IPS-18a (cell line): ENCODE measurements at regions not wholly inside any gene's neighbourhood (a gene's known extent, or its start where the extent isn't known, plus 50 kb on each side); places are given as distances from the start of the nearest gene placed in this dataset.

Experiments
- H3K27ac ChIP-seq: one replicate; pipeline ENCODE4 v1.5.1; 2013; ENCODE audit warnings: low read length
- H3K27me3 ChIP-seq: one replicate; pipeline ENCODE4 v1.6.1; 2013; ENCODE audit warnings: mild to moderate bottlenecking, low read length; ENCODE audit not compliant: control insufficient read depth, insufficient read depth
- H3K36me3 ChIP-seq: one replicate; pipeline ENCODE4 v1.6.1; 2013; ENCODE audit warnings: low read depth, low read length; ENCODE audit not compliant: control insufficient read depth
- H3K4me1 ChIP-seq: one replicate; pipeline ENCODE4 v1.6.1; 2013; ENCODE audit warnings: low read depth, low read length; ENCODE audit not compliant: control insufficient read depth
- H3K4me3 ChIP-seq: one replicate; pipeline ENCODE4 v1.5.1; 2013; ENCODE audit warnings: low read length
- H3K9ac ChIP-seq: one replicate; pipeline ENCODE4 v1.6.1; 2013; ENCODE audit warnings: mild to moderate bottlenecking, low read length, moderate library complexity
- H3K9me3 ChIP-seq: one replicate; pipeline ENCODE4 v1.6.1; 2013; ENCODE audit warnings: low read depth, low read length; ENCODE audit not compliant: control insufficient read depth

GRCh38 chr2:176681584-176682115 is 412.4 kb downstream of the MTX2 start:
- no peak overlapping the region for H3K4me3 ChIP-seq

GRCh38 chr2:176682278-176682677 is 413.0 kb downstream of the MTX2 start:
- Histone ChIP-seq H3K9ac (no peak overlapping the region), H3K4me3 (no peak overlapping the region), H3K4me1 (peaks cover 17% of the 10 kb centered on the region), H3K9me3 (no peaks in the 10 kb centered on the region), H3K36me3 (no peaks in the 10 kb centered on the region), H3K27me3 (no peaks in the 10 kb centered on the region), H3K27ac (no peak overlapping the region)

More at GRCh38 chr2:176681584-176682115, 412.4 kb downstream of the MTX2 start:
- H3K9ac ChIP-seq = no peak overlapping the region
- no peaks in the 10 kb centered on the region for H3K9me3 ChIP-seq
- no peak overlapping the region for H3K27ac ChIP-seq
- no peaks in the 10 kb centered on the region for H3K27me3 ChIP-seq
- H3K36me3 ChIP-seq = no peaks in the 10 kb centered on the region
- H3K4me1 ChIP-seq = peaks cover 17% of the 10 kb centered on the region

DNA sequence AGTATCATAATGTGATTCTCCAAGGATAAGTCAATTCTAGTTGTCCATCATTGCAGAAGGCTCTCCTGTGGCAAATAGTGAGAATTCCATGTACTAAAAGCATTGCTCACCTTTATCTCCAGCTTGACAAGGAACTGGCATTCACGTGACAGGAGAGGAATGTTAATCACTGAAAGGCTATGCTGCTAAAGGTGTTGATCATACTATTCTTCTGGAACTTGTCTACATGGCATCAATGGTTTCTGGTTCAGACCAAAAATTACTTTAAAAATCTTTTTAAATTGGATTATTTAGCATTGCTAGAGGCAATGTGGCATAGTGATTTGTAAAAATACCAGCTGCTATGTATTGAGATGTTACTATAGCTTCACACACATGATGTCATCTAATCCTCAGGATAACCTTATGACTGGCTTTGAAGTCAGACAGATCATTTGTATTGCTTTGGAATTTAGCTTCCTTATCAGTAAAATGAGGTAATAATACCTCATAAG is 414.4 kb downstream of the MTX2 start:
- H3K9me3 ChIP-seq = no peaks in the 10 kb centered on the region
- no peak overlapping the region for H3K4me3 ChIP-seq
- no peaks in the 10 kb centered on the region for H3K36me3 ChIP-seq
- H3K27ac ChIP-seq = no peak overlapping the region
- no peak overlapping the region for H3K9ac ChIP-seq
- peaks cover 17% of the 10 kb centered on the region for H3K4me1 ChIP-seq
- no peaks in the 10 kb centered on the region for H3K27me3 ChIP-seq

DNA sequence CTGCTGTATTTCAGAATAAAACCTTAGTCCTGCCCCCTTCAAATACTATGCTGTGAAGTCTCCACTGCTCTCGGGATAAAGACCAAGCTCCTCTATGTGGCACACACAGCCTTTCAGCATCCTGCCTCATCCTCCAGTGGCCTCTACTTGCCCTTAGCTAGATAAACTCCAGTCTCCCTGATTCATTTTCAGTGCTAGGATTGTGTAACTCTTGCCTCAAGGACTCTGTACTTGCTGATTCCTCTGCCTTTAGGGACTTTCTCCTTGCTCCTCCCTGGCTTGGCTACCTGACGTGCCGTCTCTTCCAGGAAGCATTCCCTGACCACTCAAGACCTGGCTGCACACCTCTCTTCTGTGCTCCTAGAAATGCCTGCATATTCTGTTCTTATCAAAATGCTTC is 416.7 kb downstream of the MTX2 start:
- Histone ChIP-seq H3K36me3 (no peaks in the 10 kb centered on the region), H3K27ac (no peak overlapping the region), H3K4me3 (no peak overlapping the region), H3K9ac (no peak overlapping the region), H3K4me1 (no peaks in the 10 kb centered on the region), H3K27me3 (no peaks in the 10 kb centered on the region), H3K9me3 (no peaks in the 10 kb centered on the region)

GRCh38 chr2:176686328-176686727 is 417.1 kb downstream of the MTX2 start:
- H3K27me3 ChIP-seq = no peaks in the 10 kb centered on the region
- no peaks in the 10 kb centered on the region for H3K36me3 ChIP-seq
- H3K4me3 ChIP-seq = no peak overlapping the region
- H3K4me1 ChIP-seq = no peaks in the 10 kb centered on the region
- H3K9me3 ChIP-seq = no peaks in the 10 kb centered on the region
- H3K27ac ChIP-seq = no peak overlapping the region
- H3K9ac ChIP-seq = no peak overlapping the region

DNA sequence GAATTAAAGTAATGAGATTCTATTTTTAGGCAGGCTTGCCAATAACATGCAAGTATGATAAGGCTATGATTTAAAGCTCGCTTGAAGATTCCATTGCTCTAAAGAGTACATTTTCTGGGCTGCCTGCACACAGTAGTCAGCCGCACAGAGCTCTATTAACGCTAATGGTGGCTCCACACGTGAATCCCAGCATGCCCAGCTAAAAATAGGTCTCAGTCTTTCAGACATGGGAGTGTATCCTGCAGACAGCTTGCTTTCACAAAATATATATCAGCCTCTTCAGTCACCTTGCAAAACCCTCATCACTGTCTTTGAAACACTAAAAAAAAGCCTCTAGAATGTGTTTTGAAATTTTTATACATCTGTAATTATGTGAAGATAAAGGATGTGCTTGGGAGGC is 418.1 kb downstream of the MTX2 start:
- H3K9ac ChIP-seq = no peak overlapping the region

GRCh38 chr2:176687944-176688343 is 418.7 kb downstream of the MTX2 start:
- Histone ChIP-seq H3K4me1 (no peaks in the 10 kb centered on the region), H3K27me3 (no peaks in the 10 kb centered on the region), H3K9ac (no peak overlapping the region), H3K27ac (no peak overlapping the region), H3K36me3 (no peaks in the 10 kb centered on the region), H3K9me3 (no peaks in the 10 kb centered on the region), H3K4me3 (no peak overlapping the region)

More for the DNA sequence above, 418.1 kb downstream of the MTX2 start:
- no peaks in the 10 kb centered on the region for H3K27me3 ChIP-seq
- no peaks in the 10 kb centered on the region for H3K36me3 ChIP-seq
- no peak overlapping the region for H3K4me3 ChIP-seq
- H3K27ac ChIP-seq = no peak overlapping the region
- no peaks in the 10 kb centered on the region for H3K4me1 ChIP-seq
- no peaks in the 10 kb centered on the region for H3K9me3 ChIP-seq

DNA sequence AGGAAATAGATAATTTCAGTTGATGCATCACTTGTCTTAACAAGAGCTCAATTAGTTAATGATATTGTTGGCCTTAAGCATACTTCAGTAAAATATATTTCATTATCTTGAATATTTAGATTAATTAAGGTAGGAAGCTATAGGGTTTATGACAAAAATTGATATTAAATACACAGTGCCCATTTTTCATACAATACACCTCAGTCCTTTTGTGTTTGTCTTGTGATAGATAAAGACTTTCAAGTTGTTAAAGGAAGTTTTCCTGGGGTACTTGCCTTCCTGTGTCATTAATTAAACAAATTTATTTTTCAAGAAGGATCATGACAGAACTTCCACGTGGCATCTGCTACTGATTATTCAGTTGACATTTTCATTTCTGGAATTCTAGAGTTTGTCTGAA is 420.5 kb downstream of the MTX2 start:
- no peaks in the 10 kb centered on the region for H3K36me3 ChIP-seq
- H3K9me3 ChIP-seq = no peaks in the 10 kb centered on the region
- H3K27ac ChIP-seq = no peak overlapping the region
- H3K4me1 ChIP-seq = no peaks in the 10 kb centered on the region
- H3K27me3 ChIP-seq = no peaks in the 10 kb centered on the region
- no peak overlapping the region for H3K9ac ChIP-seq
- H3K4me3 ChIP-seq = no peak overlapping the region

DNA sequence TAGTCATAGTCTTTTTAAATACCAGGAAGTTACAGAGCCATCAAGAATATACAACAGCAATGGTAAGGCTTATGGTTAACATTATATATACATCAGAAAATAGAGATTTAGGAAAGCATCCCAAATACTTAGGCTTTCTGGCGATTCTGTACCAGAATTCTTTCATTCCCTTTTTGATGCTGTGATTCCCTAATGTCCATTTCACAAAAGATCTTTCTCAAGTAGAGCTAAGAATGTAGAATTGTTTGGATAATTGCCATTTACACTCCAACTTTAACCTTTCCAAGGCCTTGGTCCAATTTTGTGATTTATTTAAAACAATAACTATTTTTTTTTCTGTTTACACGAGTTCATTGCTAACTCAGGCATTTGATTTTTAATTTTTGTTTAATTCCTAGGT is 422.2 kb downstream of the MTX2 start:
- no peak overlapping the region for H3K27ac ChIP-seq
- H3K4me1 ChIP-seq = no peaks in the 10 kb centered on the region
- no peaks in the 10 kb centered on the region for H3K9me3 ChIP-seq
- H3K27me3 ChIP-seq = no peaks in the 10 kb centered on the region
- H3K9ac ChIP-seq = no peak overlapping the region
- no peak overlapping the region for H3K4me3 ChIP-seq
- H3K36me3 ChIP-seq = no peaks in the 10 kb centered on the region

DNA sequence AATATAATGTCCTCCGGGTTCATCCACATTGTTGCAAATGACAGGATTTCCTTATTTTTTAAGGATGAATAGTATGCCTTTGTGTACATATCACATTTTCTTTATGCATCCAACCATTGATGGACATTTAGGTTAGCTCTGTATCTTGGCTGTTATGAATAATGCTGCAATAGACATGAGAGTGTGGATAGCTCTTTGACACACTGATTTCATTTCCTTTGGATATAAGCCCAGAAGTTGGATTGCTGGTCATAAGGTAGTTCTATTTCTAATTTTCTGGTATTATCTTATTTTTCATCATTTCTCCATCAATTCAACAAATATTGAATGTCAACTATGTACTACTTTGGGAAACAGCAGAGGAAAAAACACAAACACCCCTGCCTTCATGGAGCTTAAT is 423.3 kb downstream of the MTX2 start:
- no peaks in the 10 kb centered on the region for H3K4me1 ChIP-seq
- no peak overlapping the region for H3K4me3 ChIP-seq
- no peak overlapping the region for H3K27ac ChIP-seq
- no peaks in the 10 kb centered on the region for H3K36me3 ChIP-seq
- no peaks in the 10 kb centered on the region for H3K9me3 ChIP-seq
- H3K27me3 ChIP-seq = no peaks in the 10 kb centered on the region
- no peak overlapping the region for H3K9ac ChIP-seq

- Histone ChIP-seq H3K4me1 (no peaks in the 10 kb centered on the region), H3K9me3 (no peaks in the 10 kb centered on the region), H3K4me3 (no peak overlapping the region), H3K9ac (no peak overlapping the region), H3K36me3 (no peaks in the 10 kb centered on the region), H3K27me3 (no peaks in the 10 kb centered on the region), H3K27ac (no peak overlapping the region)
These were observed 429.9 kb downstream of the MTX2 start for GRCh38 chr2:176699098-176699497.

DNA sequence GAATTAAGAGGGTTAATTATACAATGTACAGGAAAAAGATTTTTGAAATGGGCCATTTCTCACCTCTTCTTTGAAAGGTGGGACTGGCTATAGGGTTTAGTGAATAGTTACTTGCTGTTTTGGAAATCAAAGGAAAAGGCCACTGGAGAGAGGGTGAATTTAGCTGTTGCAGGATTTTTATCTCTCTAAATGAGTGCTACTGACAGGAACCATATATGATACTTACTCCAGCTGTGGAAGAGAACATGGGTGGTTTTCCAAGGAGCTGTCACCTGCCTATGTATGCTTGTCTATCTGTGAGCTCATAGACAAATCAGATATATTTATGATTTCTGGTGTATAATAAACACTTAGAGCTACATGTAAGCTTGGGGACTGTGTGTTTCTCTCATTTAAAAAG is 430.4 kb downstream of the MTX2 start:
- Histone ChIP-seq H3K4me3 (no peak overlapping the region), H3K9ac (no peak overlapping the region), H3K27me3 (no peaks in the 10 kb centered on the region), H3K36me3 (no peaks in the 10 kb centered on the region), H3K9me3 (no peaks in the 10 kb centered on the region), H3K4me1 (no peaks in the 10 kb centered on the region), H3K27ac (no peak overlapping the region)
